GM18873 (cell line): ENCODE measurements at regions not wholly inside any gene's neighbourhood (a gene's known extent, or its start where the extent isn't known, plus 50 kb on each side); places are given as distances from the start of the nearest gene placed in this dataset.

Source experiments
- ATAC-seq: cut with Tn5 transposase; IDR thresholded peaks from one replicate; pipeline ENCODE4 v1.9.1; 2021; ENCODE audit warnings: mild to moderate bottlenecking, moderate library complexity, moderate number of reproducible peaks; ENCODE audit not compliant: unreplicated experiment, low FRiP score

DNA sequence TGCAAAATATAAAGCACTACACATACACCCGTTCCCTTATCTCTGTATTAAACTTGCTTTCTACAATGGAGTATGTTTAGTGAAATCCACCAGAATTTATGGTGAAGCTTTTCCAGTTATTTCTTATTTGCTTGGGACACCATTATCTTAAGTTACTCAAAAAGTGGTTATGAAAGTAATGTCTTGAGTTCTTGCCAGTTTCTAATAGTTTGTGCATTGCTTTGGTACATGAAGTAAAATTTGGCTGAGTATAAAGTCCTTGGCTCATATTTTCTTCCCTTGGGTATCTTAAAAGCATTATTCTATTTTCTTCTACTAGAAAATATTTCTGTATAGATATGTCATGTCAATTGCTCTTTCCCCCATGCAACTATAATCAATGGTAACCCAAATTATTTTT, 85.2 kb downstream of the POLR1F start:
- ATAC-seq = no peak

DNA sequence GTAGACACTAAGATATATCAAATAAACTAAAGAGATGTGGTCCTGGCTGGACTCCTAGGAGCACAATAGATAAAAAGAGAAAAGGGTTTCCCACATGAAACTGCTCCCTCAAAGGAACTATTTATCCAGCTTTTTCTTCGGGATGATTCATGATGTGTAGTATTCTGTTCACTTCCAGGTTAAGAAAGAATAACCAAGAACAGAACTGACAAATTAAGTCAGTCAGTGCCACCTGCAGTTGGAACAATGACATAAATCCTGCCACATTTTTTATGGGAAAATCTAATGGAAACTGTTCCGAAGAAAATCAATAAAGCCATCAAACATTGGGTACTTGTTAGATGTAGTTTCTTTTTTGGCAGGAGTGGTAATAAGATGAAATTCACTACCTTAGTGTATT, 87.1 kb downstream of the POLR1F start:
- no peak for ATAC-seq

DNA sequence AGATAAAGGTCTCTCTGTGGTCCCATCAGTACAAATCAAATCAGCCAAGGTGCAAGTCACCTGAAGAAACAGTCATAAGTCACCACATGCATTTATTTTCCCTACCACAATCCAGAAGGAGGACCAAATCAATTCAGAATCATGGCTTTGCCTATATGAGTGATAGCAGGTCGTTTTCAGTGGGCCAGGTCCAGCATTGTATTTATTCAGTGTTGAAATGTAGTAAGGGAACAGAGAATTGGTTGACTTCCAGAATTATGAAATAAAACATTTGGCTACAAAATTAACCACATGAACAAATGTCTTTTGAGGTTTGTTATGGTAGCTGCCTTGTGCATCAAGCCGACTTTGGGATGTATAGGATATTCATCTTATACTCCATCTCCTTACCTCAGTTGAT, 88.4 kb downstream of the POLR1F start:
- ATAC-seq = no peak

DNA sequence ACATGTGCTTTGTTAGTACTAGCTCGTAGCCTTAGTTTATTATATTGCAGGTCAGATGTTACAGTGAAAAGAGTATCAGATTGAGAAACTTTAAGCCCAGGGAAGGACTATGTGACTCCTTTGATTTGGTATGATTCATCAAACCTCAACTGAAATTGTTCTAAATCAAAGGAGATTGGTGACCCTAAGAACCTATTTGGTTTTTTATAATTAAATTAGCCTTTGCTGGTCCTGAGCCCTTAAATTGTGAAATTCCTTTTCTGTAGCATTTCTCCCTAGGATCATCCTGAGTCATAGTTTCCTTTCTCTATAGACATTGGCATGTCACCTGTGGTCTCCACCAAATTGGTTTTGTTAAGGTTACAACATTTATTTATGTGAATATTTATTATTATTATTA, 89.7 kb downstream of the POLR1F start:
- ATAC-seq = no peak

DNA sequence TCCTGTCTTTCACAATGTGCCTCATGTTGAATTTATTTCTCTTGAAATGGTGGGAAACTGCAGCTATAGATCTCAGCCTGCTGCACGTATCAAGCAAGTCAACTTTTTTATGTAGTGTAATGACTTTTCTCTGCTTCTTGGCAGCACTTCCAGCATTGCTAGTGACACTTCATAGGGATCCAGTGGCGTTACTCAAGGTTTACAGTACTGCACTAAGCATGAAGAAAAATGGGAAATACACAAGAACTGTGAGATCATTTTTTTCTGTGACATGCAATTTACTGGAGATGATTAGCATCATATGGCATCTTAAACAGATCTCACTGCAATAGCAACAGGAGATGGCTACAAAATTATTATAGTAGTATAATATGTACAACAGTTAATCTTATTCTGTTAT, 90.9 kb downstream of the POLR1F start:
- ATAC-seq = no peak

DNA sequence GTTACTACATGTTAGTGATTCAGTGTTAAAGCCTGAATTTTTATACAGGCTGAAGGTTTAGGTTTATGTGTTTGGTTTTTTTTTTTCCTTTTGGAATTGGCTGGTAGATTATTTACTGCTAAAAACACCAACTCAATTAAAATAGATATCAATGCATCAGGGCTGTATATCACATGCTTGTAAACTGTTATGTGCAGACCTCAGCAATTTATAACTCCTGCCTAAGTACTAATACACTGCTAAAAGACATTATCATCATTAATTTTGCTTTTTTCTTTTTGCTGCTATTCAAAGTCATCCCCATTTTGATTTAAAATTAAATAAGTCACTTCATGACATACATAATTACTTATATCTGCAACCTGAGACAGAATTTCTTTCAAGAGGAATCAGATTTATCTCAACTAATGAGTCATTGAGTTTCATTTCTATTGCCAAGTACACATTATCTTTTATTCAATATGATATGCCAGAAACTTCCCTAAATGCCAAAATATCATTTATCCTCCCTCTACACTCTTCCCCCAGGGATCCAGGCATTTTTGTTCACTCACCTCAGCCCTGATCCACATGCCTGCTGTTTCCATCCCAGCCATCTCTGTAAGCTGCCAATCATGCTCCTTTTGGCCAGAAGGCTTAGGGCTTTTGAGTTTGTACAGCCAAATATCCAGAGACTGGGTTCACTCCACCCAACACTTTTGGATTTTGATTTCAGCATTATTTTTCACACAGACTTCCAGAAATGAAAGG, 98.5 kb downstream of the POLR1F start:
- ATAC-seq = no peak

DNA sequence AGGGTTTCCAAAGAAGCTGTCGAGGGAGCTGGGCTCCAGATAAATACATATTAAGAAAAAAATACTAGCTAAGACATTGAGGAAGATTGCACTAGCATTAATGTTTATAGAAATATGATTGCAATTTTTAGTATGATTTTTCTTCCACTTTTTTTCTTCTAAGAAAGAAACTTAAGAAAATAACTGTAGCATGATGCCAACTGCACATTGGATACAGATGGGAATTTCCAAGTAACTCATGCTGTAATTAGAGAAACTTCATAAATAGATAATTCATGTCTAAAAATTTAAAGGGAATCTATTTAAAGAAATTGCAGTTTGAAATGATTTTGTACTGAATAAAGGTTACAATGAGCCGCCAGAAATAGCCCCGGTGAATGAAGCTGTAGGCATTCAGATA, 119.4 kb downstream of the POLR1F start:
- ATAC-seq = no peak

DNA sequence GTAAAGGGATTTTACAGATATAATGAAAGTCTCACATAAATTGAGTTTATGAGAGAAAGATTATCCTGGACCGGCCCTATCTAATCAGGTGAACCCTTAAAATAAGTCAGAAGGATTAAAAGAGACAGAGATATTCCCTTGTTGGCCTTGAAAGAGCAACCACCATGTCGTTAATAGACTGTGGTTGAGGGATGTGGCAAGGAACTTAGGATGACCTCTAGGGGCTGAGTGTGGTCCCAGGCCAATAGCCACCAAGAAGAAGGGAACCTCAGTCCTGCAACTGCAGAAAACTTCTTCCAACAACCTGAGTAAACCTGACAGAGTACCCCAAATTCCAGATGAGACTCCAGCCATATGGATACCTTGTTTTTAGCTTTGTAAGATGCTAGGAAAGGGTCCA, 121.5 kb downstream of the POLR1F start:
- ATAC-seq = no peak

DNA sequence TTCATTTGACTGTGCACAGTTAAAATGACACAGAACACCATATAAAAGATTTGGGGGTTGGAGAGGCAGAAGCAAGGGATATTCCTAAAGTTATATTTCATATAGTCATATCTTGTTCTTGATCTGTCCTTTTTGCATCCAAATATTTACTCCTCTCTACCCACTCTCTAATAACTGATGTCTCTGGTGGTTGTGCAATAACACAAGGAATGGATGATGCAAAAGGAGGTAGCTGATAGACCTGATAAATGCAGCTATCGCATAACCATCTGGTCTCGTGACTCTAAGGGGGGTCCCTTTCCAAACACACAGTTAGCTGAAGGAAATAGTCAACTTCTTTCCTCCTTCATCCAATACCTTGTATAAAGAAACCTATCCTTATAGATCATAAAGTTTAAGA, 123.1 kb downstream of the POLR1F start:
- no peak for ATAC-seq

DNA sequence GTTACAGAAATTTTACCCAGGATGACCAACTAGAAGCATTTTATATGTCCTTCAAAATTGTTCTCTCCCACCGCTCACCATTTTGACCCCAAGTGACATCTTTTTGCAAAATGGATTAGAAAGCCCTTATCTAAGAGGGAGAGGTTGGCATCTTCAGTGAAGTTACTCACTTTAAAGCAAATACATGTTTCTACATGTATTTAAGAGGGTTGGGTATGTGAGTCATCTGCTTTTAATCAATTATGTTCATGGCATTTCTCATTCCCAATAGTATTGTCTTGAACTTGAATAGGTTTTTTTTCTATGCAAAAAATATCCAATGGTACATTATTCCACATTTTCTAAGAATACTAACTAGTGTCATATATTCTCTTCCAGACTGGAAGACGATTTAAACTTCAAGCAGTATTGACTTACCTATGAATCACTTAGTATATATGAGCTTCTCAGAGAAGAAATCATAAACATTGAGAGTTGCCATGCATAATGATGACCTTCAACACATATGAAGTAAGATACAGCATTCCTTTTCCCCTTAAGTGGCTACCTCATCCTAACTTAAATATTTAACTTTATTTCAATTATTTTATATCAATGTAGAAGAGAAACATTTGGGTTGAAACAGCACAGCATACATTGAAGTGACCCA, 132.8 kb downstream of the POLR1F start:
- ATAC-seq = no peak

DNA sequence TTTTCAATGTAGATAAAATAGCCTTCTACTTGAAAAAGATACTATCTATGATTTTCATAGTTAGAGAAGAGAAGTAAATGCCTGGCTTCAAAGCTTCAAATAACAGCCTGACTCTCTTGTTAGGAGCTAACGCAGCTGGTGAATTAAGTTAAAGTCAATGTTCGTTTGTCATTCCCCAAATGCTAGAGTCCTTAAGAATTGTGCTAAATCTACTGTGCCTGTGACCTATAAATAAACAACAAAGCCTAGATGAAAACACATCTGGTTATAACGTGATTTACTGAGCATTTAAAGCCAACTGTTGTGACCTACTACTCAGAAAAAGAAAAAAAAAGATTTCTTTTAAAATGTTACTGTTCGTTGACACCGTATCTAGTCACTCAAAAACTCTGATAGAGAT, 134.7 kb downstream of the POLR1F start:
- ATAC-seq = no peak

DNA sequence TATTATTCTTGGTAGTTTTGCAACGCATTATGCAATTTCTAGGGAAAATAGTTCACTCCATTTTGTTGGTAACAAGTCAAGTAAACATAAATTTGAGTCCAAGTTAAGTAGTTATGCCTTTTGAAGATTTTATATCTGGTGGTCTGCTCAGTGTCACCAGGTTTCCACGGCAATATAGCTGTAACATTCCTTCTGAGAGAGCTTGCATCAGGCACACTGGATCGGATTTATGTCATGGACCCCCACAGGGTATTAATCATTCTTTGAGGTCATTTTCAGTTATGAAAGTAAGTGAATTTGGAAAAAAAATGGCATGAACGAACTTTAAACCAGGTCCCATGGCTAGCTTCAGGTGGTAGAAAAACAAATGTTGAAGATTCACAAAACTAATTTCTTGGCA, 136.3 kb downstream of the POLR1F start:
- no peak for ATAC-seq

DNA sequence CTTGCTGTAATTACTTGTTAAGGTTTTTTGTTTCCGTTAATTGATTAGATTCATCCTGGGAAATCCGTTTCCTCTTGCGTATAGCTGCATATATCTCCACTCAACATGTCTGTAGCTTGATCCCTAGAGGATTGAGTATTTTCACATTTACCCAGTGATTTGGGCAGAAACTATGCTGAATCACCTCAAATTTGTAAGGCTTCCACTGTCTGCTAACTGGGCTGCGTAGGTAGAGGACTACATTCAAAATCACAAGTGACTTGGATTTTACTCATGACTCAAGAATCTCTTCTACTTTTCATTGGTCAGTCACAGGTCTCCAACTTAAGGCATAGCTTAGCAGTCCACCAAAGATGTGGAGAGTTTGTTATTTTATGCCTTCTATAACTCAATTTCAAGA, 141.8 kb downstream of the POLR1F start:
- no peak for ATAC-seq

DNA sequence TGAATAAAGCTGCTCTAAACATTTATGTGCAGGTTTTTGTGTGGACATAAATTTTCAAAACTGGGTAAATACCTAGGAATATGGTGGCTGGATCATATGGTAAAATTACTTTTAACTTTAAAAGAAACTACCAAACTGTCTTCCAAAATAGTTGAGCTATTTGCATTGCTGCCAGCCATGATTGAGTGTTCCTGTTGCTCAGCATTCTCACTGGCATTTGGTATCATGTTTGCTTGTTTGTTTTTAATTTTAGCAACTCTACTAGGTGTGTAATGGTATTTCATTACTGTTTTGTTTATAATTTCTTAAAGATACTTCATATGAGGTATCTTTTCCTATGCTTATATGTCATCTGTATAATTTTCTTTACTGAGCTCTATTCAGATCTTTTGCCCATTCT, 143.2 kb downstream of the POLR1F start:
- no peak for ATAC-seq

DNA sequence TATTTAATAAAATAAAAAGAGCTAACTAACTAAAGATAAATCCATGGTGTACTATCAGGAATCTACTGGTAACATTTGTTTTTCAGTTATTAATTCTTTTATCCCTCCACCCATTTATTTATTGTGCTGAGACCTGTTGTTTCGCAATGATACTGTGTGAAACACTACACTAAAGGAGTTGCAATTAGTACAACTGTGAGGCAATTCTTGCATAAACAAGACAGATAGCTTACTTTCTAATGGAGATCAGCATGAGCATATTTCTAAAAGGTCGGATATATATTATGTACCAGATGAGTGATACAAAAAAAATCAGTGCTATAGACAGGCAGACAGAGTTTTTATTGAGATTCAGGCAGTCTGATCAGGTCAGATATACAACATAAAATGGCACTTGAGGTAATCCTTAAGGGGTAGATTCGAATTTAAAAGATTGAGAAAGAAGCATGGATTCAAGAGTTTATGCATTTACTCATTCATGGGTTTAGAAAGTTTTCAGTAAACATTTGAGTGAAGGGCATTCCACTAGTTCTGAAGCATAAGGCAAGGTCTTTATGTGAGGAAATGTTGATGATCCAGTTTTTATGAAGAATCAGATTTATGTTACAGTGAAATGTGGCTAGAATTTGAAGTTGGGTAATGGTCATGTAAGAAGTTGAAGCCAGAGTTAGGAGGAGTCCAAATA, 147.6 kb downstream of the POLR1F start:
- no peak for ATAC-seq

DNA sequence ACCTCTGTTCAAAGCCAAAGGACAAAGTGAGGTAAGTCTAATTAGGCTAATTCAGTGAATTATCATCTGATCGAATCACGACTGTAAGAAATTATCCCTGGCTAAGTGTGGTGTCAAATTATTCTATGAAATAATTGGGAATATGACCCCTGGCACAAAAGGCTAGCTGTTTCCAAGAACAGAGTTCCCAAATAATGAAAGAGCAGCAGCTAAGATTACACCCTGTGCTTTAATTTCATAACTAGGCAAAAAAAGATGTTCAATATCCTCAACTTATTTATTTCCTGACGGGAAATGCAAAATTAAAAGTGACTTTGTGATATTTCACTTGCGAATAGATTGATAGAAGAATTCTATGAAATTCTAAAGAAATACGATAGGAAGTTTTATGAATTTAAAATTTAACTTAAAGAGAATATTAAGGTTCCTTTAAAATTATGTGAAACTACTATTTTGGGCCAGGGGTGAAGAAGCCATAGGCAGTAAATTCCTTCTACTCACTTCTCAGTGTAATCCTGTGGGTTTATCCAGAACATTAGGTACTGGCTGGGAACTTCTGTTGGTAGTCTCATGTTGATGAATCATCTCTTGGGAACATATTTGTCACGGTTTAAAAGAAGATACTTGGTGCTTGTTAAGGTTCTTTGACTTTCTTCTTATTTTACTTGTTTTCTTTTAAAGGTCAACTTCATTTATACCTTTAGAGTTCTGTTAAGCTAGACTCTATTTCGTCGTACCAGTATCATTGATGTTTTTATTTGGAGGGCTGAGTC, 148.5 kb downstream of the POLR1F start:
- ATAC-seq = no peak

DNA sequence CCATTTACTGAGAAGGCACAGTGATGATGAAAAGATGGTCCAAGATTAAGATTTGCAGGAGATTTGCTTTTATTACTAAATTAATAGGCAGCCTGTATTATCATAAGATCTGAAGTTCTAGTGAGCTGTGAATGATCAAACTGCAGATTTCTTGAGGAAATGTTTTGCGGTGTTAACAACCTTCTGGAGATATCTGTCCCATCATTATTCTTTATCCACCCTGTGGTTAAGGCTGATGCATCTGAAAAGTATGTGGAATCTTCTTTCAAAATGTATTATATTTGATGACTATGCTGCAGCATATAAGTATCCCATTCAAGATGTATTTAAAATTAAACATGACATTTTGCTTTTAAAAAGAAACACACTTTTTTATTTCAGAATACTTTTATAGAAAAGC, 150.3 kb downstream of the POLR1F start:
- no peak for ATAC-seq

DNA sequence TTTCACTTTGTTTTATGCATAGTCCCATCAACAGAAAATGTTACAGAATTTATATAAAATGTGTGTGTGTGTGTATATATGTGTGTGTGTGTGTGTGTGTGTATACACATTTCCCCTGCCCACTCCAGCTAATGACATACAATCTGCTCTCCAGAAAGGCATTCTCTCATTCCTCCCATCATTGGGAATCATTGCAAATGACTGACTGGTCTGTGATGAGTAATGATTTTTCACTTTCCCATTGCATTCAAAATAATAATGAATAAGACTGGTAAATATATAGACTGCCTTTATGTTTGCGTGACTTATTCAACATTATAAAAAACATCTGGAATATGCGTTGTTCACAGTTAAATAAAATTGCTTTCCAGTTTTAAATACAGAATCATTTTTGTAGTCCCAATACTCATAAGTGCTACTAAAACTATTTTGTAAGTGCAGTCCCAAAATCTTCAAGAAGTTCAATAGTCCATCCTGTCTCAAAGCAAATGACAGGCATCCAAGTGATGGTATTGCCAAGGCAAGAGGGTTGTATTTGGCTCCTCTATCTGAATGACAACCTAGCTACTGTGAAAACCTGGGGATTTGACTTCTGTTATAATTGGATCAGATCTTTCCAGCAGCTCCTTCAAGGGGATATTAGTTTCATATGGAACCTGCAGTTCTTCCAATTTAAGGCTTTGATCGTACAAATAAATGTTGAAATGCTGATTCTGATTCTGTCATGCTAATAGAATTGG, 150.9 kb downstream of the POLR1F start:
- ATAC-seq = no peak

DNA sequence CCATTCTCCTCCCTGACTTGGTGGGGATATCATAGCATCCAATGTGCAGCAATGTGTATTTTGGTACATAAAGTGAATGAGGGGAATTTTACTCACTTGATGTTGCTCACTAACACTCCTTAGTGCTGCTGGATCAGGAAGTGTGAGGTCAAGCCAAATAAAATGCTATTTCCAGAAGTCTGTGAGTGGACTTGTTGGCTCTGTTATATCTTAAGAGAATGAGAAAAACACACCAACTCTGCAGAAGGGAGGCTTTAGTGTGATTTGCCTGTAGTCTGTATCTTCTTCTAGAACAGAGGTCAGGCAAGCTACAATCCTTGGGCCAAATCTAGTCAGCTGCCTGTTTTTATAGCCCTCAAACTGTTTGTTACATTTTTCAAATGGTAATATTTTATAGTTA, 154.3 kb downstream of the POLR1F start:
- no peak for ATAC-seq

DNA sequence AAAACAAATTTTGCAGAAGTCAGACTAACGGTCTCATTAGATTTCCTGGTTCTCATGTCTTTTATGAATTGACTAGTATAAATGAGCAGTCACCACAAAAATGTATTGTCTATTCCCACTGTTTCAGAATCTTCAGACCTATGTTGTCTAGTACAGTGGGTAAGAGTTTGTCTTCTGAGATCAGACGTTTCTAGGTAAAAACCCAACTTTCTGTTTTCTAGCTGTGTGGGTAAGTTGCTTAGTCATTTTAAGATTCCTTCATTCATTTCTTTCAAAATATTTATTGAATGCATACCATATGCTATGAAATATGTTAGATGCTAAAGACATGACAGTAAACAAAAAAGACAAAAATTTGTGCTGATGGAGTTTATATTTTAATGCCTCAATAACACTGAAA, 156.3 kb downstream of the POLR1F start:
- ATAC-seq = no peak
